NCI-H2081 treated with DMSO at 0.1 percent for 48 hours (cell line): ENCODE measurements at regions not wholly inside any gene's neighbourhood (a gene's known extent, or its start where the extent isn't known, plus 50 kb on each side); places are given as distances from the start of the nearest gene placed in this dataset.
A peak's percentile ranks its signal among the peaks of the same experiment; 100 is the strongest.

Experiments
- DNase-seq: peaks from one replicate; lab custom pipeline; 2025; lab: John Stamatoyannopoulos, UW

DNA sequence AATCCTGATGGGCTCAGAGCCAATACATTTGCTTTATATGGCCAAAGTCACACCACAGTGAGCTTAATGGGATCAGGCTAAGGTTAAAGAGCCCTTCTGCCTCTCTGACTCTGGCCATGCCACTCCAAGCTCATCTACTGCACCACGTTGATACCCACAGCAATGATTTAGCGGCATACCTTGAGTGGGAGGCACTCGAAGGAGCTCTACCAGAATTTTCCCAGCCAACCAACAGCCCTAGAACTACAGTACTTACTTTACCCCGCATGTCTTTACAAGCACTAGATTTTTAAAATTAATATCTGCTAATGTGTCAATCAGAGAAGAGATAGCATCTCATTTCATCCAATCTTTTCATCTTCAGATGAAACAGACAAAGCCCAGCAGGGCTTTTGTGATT is 300.5 kb downstream of the GRIN2B start:
- no peak for DNase-seq

DNA sequence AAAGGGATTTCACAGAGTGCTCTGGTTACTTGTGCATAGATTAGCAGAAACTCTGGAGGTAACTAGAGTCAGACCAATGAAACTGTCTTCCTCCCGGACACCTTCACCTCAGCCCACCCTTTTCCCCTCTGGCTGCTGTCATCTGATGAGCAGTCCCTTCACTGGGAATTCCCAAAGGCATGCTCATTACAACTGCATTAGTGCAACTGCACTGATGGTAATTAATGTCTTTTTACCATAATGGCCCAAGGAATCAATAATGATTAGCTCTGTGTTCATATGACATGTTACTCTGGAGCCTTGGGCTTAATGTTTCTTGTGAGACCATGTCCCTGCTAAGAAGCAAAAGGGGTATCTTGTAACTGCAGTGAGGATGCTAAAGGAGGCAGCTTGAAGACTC is 304.5 kb downstream of the GRIN2B start:
- no peak for DNase-seq

DNA sequence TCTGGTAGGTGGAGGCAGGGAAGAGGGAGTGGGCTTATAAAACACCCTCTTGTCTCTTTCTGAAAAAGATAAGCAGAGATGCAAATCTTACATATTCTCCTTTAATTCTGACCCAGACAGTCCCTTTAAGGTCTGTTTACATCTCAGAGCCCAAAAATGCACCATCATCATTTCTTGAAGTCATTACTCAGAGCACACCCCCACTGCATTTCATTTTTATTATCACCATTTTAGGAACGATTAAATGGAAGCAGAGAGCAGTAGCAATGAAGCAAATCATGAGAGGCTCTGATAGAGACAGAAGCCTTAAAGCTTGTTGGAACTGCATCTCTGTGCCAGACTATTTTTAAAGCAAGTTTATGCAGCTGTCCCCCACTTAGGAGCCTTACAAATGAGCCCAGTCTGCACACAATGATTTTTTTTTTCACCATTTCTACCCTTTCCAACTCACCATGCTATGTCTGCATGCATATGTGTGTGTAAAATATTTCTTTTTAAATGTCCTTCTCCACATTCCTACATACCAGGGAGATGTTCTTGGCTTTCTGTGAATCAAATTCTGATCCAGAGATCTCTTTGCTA is 311.0 kb downstream of the GRIN2B start:
- DNase-seq = no peak

DNA sequence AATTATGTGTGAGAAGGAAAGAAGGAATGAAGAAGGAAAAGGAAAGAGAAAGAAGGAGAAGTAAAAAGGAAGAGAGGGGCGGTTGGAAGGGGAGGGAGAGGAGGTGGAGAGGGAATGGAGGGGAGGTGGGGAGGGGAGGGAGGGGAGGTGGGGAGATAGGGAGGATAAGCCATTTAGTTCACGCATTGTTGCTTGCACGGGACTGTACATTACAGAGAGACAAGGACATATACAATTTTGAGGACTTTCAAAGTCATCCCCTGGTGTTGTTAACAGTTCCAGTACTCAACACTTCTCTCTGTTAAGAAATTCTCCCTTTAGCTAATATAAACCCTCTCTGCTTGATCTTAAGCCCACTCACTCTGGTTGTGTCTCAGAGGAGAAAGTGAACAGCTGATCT is 312.5 kb downstream of the GRIN2B start:
- no peak for DNase-seq

DNA sequence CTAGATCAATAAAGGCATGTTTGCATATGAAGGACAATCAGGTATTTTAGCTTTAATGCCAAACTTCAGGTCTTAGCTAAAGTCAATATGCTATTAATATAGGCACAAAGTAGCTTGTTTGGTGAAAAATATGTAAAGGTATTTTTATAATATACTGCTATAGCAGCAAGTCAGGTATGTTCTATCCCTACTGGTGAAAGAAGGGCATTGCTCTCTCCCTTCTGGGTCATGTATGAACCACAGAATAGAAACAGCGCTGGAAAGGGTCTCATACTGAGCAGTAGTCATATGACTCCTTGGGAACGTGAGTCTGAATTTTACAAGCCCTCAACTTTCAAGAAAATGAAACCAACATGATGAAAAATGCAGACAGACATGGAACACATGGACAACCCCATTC is 314.6 kb downstream of the GRIN2B start:
- DNase-seq = no peak

DNA sequence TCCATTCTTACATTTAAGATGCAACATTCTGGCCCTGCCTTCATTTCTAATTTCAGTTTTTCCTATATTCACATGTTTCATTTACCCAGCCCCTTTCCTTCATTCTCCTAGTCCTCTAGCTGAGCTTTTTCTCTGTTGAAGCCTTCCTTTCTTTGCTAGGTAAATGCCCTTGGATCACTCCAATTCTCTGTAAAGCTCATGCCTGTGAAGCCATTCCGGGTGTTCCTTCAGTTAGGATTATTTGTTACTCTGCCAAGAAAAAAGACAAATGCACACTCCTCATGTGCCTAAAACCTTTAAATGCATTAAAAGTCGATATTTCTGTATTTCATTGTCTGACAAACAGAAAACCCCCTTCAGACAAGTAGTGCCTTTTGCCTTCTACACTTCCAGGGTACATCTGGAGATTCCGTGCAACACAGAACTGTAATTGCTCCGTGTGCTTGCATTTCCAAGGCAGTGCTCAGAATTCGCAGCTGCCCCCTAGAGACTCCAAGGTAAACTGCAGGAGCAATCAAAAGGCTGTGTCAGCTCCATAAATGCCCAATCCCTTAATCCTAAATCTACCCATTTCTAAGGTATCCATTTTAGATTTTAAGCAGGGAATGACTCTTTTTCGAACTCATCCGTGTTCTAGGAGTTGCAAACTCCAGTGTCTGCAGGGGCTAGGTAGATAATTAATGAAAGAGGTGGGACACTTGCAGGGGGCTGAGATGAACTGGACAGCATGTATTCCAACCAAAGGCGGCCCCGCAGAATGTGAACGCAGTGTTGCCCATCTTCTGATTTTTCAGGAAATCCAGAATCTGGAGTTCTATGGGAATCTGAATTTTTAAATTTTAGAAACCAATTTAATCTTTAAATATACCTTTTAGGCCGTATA is 320.2 kb downstream of the GRIN2B start:
- peak; percentile 6 for DNase-seq

DNA sequence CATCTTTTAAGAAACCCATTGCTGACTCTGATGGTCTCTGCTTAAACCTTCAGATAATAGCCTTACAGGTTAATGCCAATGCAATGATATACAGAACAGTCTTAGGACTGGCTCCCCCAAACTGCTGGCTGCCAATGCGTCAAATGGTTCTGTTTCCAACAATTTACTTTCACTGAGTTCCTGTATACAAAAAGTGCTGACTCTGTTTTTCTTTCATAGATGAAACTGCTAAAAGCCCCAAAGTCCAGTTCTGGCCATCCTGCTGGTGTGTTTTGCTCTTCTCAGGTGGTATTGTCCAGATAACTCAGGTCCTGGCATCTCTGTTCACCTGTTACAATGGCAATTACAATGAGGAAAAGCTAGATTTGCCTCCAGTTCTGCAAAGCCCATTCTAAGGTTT is 326.9 kb downstream of the GRIN2B start:
- DNase-seq = no peak

DNA sequence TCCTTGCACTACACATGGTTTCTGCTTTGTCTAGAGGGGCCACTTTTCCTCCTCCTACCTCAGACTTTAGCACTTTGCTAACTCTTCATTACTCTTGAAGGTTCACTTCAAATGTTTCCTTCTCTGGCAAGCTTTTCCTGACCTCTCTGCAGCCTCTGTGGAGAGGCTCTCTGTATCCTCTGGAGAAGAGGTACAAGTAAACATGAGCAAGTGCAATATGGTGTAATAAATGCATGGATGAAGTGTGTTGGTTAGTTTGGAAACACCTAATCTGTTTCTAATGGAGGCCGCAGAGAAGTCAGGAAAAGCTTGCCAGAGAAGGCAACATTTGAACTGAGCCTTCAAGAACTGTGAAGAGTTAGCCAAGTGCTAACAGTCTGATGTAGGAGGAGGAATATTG is 329.3 kb downstream of the GRIN2B start:
- DNase-seq = no peak

DNA sequence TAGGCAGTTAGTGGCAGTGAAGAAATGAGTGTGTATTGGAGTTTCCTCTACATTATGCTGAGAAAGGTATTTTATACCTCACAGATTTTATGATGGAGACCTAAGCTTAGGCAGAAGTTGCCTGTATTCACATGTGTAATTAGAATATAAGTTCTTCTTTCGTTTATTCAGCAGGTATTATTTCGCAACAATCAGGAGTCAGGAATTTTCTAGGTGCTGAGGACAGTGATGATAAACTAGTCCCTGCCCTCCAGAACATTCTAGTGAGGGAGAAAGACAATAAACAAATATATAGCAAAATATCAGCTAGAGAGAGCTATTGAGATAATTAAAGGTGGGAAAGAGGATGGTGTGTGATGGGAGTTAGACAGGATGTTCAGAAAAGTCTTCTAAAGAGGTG is 345.7 kb downstream of the GRIN2B start:
- DNase-seq = no peak

DNA sequence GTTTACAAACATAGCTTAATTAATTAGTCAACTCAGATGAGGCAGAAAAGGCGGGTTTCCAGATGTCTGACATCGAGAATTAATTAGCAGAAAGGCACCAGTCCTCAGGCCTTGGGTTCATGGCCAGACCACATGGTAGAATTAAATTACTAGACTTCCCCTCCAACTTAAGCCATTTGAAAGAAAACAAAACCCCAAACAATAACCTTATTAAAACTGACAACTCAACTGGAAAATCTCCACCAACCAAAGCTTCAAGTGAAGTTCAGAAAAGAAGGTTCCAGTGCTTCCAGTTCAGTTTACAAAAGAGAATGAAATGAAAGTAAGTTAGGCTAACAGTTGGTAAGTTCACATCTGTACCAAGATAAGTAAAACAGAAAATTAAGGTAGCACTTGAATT is 349.5 kb downstream of the GRIN2B start:
- no peak for DNase-seq

DNA sequence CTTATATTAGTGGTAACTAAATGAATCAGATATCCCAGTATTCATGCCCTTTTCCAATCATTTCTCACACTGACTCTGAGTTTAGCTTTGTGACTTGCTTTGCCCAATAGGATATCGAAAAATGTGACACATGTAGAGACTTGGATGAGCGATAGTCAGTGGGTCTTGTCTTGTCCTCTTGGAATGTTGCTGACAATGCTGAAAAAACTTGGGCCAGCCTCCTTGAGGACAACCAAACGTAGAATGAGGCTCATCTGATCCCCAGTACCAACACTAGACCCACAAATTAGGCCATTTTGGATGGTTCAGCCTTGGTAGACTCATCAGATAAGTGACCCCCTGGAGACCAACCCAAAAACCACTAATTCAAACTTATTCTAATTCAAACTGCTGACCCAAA is 351.0 kb downstream of the GRIN2B start:
- DNase-seq = no peak

DNA sequence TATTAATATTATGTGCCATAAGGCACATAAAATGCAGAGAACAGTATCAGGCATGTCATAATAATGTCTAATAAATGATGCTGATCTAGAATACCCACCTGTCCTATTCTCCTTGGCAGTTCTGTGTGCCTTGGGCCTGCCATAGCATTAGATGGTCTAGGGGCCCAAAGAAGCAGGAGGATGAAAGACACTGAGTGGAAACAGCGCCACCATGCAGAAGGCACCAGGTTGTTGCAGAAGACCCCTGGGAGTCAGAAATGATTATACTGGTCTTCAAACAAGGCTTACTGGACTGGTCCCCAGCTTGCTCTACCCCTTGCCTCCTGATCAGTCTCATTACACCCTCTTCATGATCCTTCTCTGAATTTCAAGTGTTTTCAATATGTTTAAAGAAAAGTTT is 353.3 kb downstream of the GRIN2B start:
- no peak for DNase-seq

DNA sequence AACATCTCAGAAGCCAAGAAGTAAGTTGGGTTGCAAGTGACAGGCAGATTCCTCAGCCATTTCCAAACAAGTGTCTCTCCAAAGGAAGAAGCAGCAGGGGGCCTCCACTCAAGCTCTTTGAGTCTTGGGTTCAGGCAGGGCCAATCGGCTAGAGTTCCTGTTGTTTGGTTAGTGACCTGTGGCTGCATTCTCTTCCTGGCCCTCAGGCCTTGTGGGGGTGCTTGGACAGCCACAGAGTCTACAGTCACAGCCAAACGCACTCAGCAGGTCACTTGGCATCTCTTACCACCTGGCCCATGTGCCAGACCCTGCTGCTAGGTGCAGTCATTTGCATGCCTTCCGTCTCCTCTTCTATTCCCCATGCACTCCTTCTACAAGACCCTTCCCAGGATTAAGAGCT is 353.9 kb downstream of the GRIN2B start:
- DNase-seq = no peak

DNA sequence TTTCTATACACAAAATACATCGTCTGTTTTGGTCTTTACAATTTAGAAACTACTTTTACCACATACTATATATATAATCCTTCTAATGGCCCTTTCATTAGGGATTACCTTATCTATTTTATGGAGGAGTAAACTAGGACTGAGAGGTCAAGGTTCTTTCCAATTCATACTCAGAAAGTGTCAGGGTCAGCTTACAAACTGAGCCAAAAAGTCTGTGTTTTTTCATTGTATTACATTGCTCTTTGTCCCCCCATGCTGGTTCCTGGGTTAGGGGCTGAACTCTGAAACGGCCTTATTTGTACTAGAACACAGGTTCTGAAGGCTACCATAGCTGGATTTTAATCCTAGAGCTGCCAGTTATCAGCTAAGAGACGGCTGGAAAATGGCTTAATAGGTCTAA is 368.1 kb downstream of the GRIN2B start:
- no peak for DNase-seq

DNA sequence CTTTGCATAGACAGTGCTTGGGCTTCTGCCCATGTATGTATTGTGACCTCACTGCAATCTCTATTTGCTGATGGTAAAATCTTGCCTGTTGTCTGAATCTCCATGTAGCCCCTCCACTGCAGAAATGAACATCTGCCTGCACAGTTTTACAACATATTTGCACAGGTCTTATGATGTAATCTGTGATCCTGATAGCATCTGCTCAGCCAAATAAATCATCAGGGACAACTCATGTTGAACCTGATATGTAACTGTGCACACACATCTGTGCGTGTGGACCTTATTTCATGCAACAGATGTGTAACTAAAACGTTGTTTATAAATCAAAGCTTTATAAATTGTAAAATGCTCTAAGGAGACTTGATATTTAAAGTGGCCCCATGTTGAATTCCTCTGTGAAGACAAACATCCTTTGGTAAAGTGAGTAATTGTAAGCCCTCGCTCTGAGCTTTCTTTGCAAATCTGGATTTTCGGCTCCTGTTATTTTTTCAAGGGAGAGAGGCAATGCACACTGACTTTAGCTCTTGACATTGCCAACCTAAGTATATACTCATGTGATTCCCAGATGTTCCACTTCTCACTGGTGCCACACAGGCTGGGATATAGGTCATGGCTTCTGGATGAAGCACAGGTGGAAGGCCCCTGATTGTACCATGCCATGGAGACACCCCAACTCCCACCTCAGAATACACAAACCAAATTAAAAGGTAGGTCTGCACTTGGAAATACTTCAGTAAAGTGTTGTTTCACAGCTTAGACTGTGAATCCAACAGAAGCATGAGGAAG is 371.3 kb downstream of the GRIN2B start:
- DNase-seq = no peak

DNA sequence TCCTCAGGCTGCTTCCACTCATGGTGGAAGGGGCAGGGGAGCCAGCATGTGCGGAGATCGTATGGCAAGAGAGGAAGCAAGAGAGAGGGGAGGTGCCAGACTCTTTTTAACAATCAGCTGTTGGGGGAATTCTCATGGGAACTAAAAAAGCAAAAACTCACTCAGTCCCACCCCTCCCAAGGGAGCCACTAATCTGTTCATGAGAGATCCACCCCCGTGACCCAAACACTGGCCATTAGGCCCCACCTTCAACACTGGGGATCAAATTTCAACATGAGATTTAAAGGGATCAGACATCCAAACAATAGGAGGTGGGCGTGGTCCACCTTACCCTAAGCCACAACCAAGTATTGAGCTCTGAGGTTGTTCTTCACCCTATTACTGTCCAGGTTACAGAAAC is 375.1 kb downstream of the GRIN2B start:
- DNase-seq = no peak

DNA sequence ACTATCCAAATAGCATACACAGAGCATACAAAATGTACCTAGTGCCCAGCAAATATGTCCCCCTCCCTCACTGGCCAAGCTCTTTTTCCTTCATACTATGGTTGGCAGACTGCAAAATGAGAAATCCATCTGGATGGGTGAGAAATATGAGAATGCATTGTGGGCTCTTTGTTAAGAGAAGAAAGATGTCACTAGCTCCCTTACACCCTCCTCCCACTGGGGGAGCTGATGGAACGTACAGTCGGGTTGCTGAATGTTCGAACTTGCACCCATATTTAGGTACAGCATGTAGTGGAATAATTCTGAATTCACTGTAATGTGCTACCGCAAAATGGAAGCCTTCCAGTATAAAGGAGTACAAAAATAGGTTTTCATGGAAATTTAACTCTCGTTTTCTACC is 377.4 kb downstream of the GRIN2B start:
- no peak for DNase-seq

DNA sequence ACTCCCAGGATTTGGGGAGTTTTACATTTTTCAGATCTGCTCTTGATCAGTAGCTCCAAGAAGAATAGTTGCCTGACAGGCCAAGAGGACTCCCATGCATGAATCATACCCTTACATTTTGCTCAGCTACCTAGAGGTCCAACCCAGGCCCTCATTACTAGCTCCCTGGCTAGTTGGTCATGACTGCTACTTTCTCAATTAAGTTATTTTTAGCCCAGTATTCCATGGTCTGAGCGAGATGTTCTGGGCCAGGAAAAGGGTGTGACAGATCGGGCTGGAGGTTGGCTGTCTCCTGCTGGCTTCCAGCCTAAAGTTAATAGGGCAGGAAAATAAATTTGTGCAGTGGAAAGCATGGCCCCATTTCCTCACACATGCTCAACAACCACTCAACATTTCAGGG is 379.2 kb downstream of the GRIN2B start:
- no peak for DNase-seq

DNA sequence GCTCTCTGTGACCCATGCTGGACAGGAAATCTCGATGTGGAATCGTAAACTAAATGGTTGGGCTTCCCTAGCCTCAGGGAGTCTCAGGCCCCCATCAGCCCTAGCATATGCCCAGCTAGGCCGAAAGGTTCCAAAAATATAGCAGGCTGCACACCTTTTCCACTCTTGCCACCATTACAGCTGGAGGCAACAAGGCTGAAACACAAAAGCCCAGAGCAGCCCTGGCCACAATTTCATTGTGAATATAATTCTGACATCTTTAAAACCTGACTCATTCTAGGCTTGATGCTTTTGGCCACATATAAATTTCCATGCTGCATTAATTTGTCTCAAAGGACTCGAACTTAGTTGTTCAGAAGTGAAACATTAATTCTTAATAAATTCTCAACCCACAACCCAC is 382.2 kb downstream of the GRIN2B start:
- no peak for DNase-seq

DNA sequence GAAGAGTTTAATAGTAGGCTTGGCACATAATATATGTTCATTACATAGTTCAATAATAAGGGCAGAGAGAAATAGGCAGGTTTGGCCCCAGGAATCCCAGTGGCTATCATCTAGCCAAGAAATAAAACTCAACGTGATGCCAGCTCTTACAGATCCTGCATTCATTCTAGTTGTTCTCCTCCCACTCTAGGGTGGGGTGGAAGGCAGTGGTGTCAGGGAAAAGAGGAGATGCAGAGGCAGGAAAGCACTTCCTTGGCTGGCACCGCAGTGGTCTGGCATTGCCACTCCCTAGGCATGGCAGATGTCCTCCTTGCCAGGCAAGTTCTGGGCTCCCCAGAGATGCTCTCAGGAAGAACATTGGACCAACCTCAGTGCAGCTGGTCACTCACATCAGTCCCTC is 383.6 kb downstream of the GRIN2B start:
- DNase-seq = no peak

DNA sequence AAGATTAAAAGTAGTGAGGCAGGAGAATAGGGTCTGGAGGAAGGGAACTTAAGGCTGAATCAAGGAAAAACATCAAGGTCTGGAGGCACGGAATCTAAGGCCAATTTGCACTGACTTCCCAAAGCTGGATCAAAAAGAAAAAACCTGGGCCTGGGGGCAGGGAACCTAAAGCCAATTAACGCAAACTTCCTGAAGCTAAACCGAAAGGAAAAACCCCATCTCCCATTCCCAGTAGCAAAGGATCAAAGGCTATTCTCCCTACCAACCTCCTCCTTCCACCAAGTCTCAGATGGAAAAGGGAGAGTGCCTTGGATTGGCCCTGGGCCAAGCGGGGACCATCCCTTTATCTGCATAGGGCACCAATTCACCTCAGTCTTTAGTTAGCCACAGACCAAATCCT is 384.2 kb downstream of the GRIN2B start:
- DNase-seq = no peak

DNA sequence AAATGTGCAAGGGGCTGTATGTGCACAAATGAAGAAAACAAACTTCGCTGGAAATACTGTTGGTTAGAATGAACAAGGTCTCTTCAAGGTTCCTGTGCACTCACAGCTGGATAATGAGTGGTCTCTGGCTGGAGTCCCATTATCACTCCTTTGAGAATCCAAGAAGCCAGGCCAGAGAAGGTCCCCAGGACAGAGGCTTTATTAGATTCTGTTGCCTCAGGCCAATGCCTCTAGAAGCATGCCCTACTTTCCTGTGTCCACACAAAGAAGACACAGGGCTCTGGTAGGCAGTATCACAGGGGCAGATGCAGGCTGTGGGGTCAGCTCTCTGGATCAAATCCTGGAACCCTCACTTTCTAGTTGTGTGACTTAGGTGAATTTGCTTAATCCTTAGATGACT is 384.7 kb downstream of the GRIN2B start:
- DNase-seq = no peak
